Keratinocyte (primary cell): ENCODE measurements at regions not wholly inside any gene's neighbourhood (a gene's known extent, or its start where the extent isn't known, plus 50 kb on each side); places are given as distances from the start of the nearest gene placed in this dataset.

ENCODE experiments used
- CTCF ChIP-seq, 3 experiments: IDR thresholded peaks in 1 of 3; conservative IDR thresholded peaks in 1 of 3; optimal IDR thresholded peaks in 1 of 3; 2 replicates in 2 of 3; 3 replicates in 1 of 3; pipeline versions ENCODE3 to v1.5.1; 2011; ENCODE audit warnings: low read length in 3 of 3, mild to moderate bottlenecking in 3 of 3, moderate library complexity in 2 of 3, control low read depth in 1 of 3, inconsistent platforms in 1 of 3; ENCODE audit not compliant: insufficient read depth in 2 of 3; ENCODE audit errors: extremely low read depth in 1 of 3
- EZH2 ChIP-seq: IDR thresholded peaks from one replicate; pipeline ENCODE4 v1.6.1; 2012; ENCODE audit warnings: inconsistent platforms, mild to moderate bottlenecking, low read length, moderate library complexity

GRCh38 chr13:78187781-78188180 lies 269.1 kb upstream of the EDNRB start:
- no peak for TF ChIP-seq CTCF (optimal IDR thresholded peaks at IDR 0.05 in 1 of 3, IDR thresholded peaks at IDR 0.05 in 1 of 3, conservative IDR thresholded peaks at IDR 0.05 in 1 of 3; ENCODE audit: extremely low read depth in 1 of 3, insufficient read depth in 2 of 3, low read length in 3 of 3)
- TF ChIP-seq EZH2, result no peak
